Mucosa of stomach (tissue), 1 donor: ENCODE measurements at regions not wholly inside any gene's neighbourhood (a gene's known extent, or its start where the extent isn't known, plus 50 kb on each side); places are given as distances from the start of the nearest gene placed in this dataset.

Experiments used
- H3K27me3 ChIP-seq: one replicate; pipeline ENCODE4 v1.7.0; 2013; ENCODE audit warnings: mild to moderate bottlenecking, low read length; ENCODE audit not compliant: control insufficient read depth, insufficient read depth
- H3K36me3 ChIP-seq: one replicate; pipeline ENCODE4 v1.7.0; 2013; ENCODE audit warnings: low read length; ENCODE audit not compliant: control insufficient read depth, insufficient read depth
- H3K4me1 ChIP-seq: one replicate; pipeline ENCODE4 v1.7.0; 2013; ENCODE audit warnings: mild to moderate bottlenecking, low read length; ENCODE audit not compliant: control insufficient read depth, insufficient read depth
- H3K4me3 ChIP-seq: one replicate; pipeline ENCODE4 v1.7.0; 2013; ENCODE audit warnings: low read length
- H3K9ac ChIP-seq: one replicate; pipeline ENCODE4 v1.7.0; 2013; ENCODE audit warnings: mild to moderate bottlenecking, low read length, moderate library complexity
- H3K9me3 ChIP-seq: one replicate; pipeline ENCODE4 v1.7.0; 2013; ENCODE audit warnings: mild to moderate bottlenecking, low read length, moderate library complexity; ENCODE audit not compliant: control insufficient read depth
- donor health status: Pancreatic carcinoma.

DNA sequence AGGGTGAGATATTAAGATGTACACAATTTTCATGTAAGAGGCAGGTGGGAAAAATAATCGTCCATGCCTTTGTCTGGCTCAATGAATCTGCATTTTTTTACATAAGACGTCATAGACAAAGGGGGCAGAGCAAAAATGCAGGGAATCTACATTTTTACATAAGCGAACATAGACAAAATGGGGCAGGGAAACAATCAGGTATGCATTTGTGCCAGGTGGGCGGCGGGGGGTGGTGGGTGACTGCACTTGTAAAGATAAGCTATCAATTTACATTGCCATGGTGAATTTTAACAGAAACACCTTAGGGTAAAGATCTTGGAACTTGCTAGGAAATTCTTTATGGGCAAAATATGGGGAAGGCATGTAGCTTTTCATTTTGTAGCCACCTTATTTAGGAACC is 96.3 kb upstream of the CES5A start:
- no peak overlapping the region for H3K9ac ChIP-seq
- H3K36me3 ChIP-seq: no peaks in the 10 kb centered on the region
- no peak overlapping the region for H3K4me3 ChIP-seq
- no peaks in the 10 kb centered on the region for H3K4me1 ChIP-seq
- no peaks in the 10 kb centered on the region for H3K9me3 ChIP-seq
- no peaks in the 10 kb centered on the region for H3K27me3 ChIP-seq

DNA sequence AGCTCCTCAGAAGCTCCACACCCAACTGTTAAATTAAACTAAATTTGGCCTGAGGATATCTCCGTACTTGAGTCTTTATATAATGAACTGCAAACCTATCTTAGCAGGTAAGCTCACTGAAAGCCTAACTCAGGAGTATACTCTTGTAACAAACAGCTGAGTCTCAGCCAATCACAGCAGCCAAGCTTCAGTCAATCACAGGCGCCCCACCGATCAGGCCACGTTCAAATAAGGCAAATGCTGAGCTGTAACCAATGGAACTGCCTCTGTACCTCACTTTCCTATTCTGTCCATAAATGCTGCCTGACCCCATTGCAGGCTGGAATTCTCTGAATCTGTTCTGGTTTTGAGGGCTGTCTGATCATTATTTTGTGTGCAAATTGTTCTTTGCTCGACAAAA is 93.0 kb upstream of the CES5A start:
- Histone ChIP-seq H3K9me3 (no peaks in the 10 kb centered on the region), H3K36me3 (no peaks in the 10 kb centered on the region), H3K9ac (no peak overlapping the region), H3K4me3 (no peak overlapping the region), H3K27me3 (no peaks in the 10 kb centered on the region), H3K4me1 (no peaks in the 10 kb centered on the region)

- H3K36me3 ChIP-seq: no peaks in the 10 kb centered on the region
- no peak overlapping the region for H3K4me3 ChIP-seq
- H3K4me1 ChIP-seq: no peaks in the 10 kb centered on the region
- H3K27me3 ChIP-seq: no peaks in the 10 kb centered on the region
- no peaks in the 10 kb centered on the region for H3K9me3 ChIP-seq
- H3K9ac ChIP-seq: no peak overlapping the region
Observed at GRCh38 chr16:55964923-55965475, 89.8 kb upstream of the CES5A start.

GRCh38 chr16:55955845-55956244 is 80.7 kb upstream of the CES5A start:
- H3K9ac ChIP-seq: no peak overlapping the region
- H3K36me3 ChIP-seq: no peaks in the 10 kb centered on the region
- no peaks in the 10 kb centered on the region for H3K9me3 ChIP-seq

GRCh38 chr16:55955424-55955823 is 80.3 kb upstream of the CES5A start:
- Histone ChIP-seq H3K4me1 (no peaks in the 10 kb centered on the region), H3K4me3 (no peak overlapping the region), H3K9ac (no peak overlapping the region), H3K9me3 (no peaks in the 10 kb centered on the region), H3K36me3 (no peaks in the 10 kb centered on the region), H3K27me3 (no peaks in the 10 kb centered on the region)

More at GRCh38 chr16:55955845-55956244, 80.7 kb upstream of the CES5A start:
- no peaks in the 10 kb centered on the region for H3K4me1 ChIP-seq
- no peak overlapping the region for H3K4me3 ChIP-seq
- H3K27me3 ChIP-seq: no peaks in the 10 kb centered on the region

DNA sequence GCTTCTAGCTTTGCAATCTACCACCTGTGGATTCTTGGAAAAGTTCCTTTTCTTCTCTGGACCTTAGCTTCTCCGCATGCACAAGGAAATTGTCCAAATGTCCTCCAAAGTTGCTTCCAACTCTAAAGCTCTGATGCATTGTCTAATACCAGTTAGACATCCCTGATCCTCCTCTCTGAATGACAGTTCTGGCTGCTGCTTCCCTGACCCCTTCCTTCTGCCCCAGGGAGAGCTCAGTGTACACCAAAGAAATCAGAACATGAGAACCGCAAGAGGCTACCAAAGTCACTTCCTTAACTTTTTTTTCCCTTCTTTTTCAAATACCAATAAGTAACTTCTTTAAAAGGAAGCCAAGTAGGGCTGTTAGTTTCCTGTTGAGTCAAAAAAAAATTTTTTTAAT is 79.7 kb upstream of the CES5A start:
- no peaks in the 10 kb centered on the region for H3K9me3 ChIP-seq
- H3K27me3 ChIP-seq: no peaks in the 10 kb centered on the region
- H3K4me3 ChIP-seq: no peak overlapping the region
- no peaks in the 10 kb centered on the region for H3K4me1 ChIP-seq
- H3K9ac ChIP-seq: no peak overlapping the region
- H3K36me3 ChIP-seq: no peaks in the 10 kb centered on the region

- no peak overlapping the region for H3K4me3 ChIP-seq
- no peaks in the 10 kb centered on the region for H3K9me3 ChIP-seq
- H3K36me3 ChIP-seq: no peaks in the 10 kb centered on the region
- H3K4me1 ChIP-seq: no peaks in the 10 kb centered on the region
- H3K27me3 ChIP-seq: no peaks in the 10 kb centered on the region
- H3K9ac ChIP-seq: no peak overlapping the region
Observed at GRCh38 chr16:55949518-55949917, 74.3 kb upstream of the CES5A start.

GRCh38 chr16:55948230-55948629 is 73.1 kb upstream of the CES5A start:
- Histone ChIP-seq H3K27me3 (no peaks in the 10 kb centered on the region), H3K9me3 (no peaks in the 10 kb centered on the region), H3K36me3 (no peaks in the 10 kb centered on the region), H3K4me3 (no peak overlapping the region), H3K4me1 (no peaks in the 10 kb centered on the region), H3K9ac (no peak overlapping the region)

DNA sequence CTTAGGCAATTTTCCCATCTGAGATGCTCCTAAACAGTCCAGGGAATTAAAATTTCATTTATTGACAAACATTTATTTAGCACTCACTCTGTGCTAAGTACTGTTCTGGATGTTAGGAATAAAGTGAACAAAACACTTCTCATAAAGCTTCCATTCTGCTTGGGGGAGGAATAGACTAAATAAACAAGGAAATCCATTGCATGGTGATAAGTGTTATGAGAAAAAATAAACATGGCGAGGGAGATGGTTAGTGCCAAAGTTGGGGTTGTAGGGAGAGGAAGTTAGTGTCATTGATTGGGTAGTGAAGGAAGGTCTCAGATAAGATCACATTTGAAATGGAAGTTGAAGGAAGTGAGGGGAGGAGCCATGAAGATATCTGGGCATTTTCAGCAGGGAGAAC is 72.2 kb upstream of the CES5A start:
- Histone ChIP-seq H3K27me3 (no peaks in the 10 kb centered on the region), H3K9me3 (no peaks in the 10 kb centered on the region), H3K4me1 (no peaks in the 10 kb centered on the region), H3K4me3 (no peak overlapping the region), H3K36me3 (no peaks in the 10 kb centered on the region), H3K9ac (no peak overlapping the region)

DNA sequence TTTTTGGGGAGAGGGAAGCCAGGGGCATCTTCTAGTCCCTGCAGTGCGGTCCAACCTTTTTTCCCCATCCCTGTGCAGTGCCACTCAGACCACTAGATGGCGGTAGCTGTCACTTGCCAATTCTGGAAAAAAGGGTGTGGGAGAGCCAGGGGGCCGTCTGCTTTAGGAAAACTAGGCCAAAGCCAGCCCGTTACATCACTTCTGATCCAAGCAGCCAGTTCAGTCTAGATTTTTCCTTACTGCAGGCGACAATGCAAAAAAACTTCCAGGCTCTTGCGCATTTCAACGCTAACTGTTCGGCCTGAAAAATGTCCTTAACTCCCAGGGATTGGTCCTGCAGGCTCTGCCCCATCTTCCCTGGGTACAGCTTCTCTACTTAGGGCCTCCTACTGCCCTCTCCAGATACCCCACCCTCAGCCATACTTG is 69.2 kb upstream of the CES5A start:
- Histone ChIP-seq H3K4me1 (no peaks in the 10 kb centered on the region), H3K36me3 (no peaks in the 10 kb centered on the region), H3K27me3 (no peaks in the 10 kb centered on the region), H3K4me3 (no peak overlapping the region), H3K9me3 (no peaks in the 10 kb centered on the region), H3K9ac (no peak overlapping the region)

- H3K9me3 ChIP-seq: no peaks in the 10 kb centered on the region
Observed at GRCh38 chr16:55943267-55943666, 68.1 kb upstream of the CES5A start.

DNA sequence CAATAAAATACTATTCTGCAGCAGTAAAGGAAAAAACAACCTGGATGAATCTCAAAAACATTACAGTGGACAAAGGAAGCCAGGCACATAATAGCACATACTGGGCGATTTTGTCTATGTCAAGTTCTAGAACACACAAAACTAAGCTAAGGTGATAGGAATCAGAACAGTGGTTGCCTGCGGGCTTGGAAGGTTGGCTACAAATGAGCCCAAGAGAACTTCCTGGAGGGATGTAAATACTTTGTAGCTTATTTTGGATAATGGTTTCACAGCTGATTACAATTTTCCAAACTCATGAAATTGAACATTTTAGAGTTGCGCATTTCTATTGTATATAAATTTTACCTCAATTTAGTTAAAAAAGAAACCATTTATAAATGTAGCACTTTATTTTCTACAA is 67.6 kb upstream of the CES5A start:
- H3K4me3 ChIP-seq: no peak overlapping the region
- no peaks in the 10 kb centered on the region for H3K4me1 ChIP-seq
- no peaks in the 10 kb centered on the region for H3K27me3 ChIP-seq
- no peaks in the 10 kb centered on the region for H3K9me3 ChIP-seq
- no peaks in the 10 kb centered on the region for H3K36me3 ChIP-seq
- H3K9ac ChIP-seq: no peak overlapping the region

More at GRCh38 chr16:55943267-55943666, 68.1 kb upstream of the CES5A start:
- Histone ChIP-seq H3K4me3 (no peak overlapping the region), H3K9ac (no peak overlapping the region), H3K36me3 (no peaks in the 10 kb centered on the region), H3K4me1 (no peaks in the 10 kb centered on the region), H3K27me3 (no peaks in the 10 kb centered on the region)

DNA sequence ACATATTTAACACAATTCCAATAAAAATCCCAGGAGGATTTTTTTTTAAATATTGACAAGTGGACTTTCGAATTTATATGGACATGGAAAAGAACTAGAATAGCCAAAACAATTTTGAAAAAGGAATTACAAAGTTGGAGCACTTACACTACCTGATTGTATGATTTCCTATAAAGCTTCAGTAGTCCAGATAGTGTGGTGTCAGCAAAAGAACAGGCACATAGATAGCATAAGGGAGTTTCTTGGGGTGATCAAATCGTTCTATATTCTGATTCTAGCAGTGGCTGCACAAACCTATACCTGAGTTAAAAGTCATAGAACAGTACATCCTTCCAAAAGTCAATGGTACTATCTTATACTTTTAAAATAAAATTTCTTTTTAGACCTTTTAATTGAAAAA is 66.4 kb upstream of the CES5A start:
- Histone ChIP-seq H3K9me3 (no peaks in the 10 kb centered on the region), H3K4me3 (no peak overlapping the region), H3K9ac (no peak overlapping the region), H3K27me3 (no peaks in the 10 kb centered on the region), H3K36me3 (no peaks in the 10 kb centered on the region), H3K4me1 (no peaks in the 10 kb centered on the region)
